ENCODE measurements at regions not wholly inside any gene's neighbourhood (a gene's known extent, or its start where the extent isn't known, plus 50 kb on each side); places are given as distances from the start of the nearest gene placed in this dataset.

GRCh38 chr3:104548401-104548800, 818.3 kb upstream of the ALCAM start:
- no peak for TF ChIP-seq CTCF (conservative IDR thresholded peaks at IDR 0.05; ENCODE audit: low read depth, low read length)
- DNase-seq (ENCODE audit: low read depth): no peak
- no peak overlapping the region for H3K4me3 ChIP-seq (ENCODE audit: low read depth, low read length)

- DNase-seq (ENCODE audit: low read depth): no peak
- TF ChIP-seq CTCF (conservative IDR thresholded peaks at IDR 0.05; ENCODE audit: low read depth, low read length): no peak
- no peak overlapping the region for H3K4me3 ChIP-seq (ENCODE audit: low read depth, low read length)
Measured at GRCh38 chr3:104549099-104549714, 817.5 kb upstream of the ALCAM start.

GRCh38 chr3:104553121-104553520, 813.6 kb upstream of the ALCAM start:
- no peak for TF ChIP-seq CTCF (conservative IDR thresholded peaks at IDR 0.05; ENCODE audit: low read depth, low read length)
- no peak overlapping the region for H3K4me3 ChIP-seq (ENCODE audit: low read depth, low read length)
- no peak for DNase-seq (ENCODE audit: low read depth)

- no peak for DNase-seq (ENCODE audit: low read depth)
- H3K4me3 ChIP-seq (ENCODE audit: low read depth, low read length): no peak overlapping the region
- TF ChIP-seq CTCF (conservative IDR thresholded peaks at IDR 0.05; ENCODE audit: low read depth, low read length): no peak
Measured at GRCh38 chr3:104554425-104554824, 812.3 kb upstream of the ALCAM start.

- DNase-seq (ENCODE audit: low read depth): no peak
- no peak overlapping the region for H3K4me3 ChIP-seq (ENCODE audit: low read depth, low read length)
- no peak for TF ChIP-seq CTCF (conservative IDR thresholded peaks at IDR 0.05; ENCODE audit: low read depth, low read length)
Measured at GRCh38 chr3:104555728-104556127, 811.0 kb upstream of the ALCAM start.

GRCh38 chr3:104556372-104557078, 810.2 kb upstream of the ALCAM start:
- H3K4me3 ChIP-seq (ENCODE audit: low read depth, low read length): no peak overlapping the region
- TF ChIP-seq CTCF (conservative IDR thresholded peaks at IDR 0.05; ENCODE audit: low read depth, low read length): no peak
- peak; percentile 61 for DNase-seq (ENCODE audit: low read depth)

GRCh38 chr3:104561324-104561723, 805.4 kb upstream of the ALCAM start:
- H3K4me3 ChIP-seq (ENCODE audit: low read depth, low read length): no peak overlapping the region
- no peak for DNase-seq (ENCODE audit: low read depth)
- TF ChIP-seq CTCF (conservative IDR thresholded peaks at IDR 0.05; ENCODE audit: low read depth, low read length): no peak
